ENCODE measurements at regions not wholly inside any gene's neighbourhood (a gene's known extent, or its start where the extent isn't known, plus 50 kb on each side); places are given as distances from the start of the nearest gene placed in this dataset.

DNA sequence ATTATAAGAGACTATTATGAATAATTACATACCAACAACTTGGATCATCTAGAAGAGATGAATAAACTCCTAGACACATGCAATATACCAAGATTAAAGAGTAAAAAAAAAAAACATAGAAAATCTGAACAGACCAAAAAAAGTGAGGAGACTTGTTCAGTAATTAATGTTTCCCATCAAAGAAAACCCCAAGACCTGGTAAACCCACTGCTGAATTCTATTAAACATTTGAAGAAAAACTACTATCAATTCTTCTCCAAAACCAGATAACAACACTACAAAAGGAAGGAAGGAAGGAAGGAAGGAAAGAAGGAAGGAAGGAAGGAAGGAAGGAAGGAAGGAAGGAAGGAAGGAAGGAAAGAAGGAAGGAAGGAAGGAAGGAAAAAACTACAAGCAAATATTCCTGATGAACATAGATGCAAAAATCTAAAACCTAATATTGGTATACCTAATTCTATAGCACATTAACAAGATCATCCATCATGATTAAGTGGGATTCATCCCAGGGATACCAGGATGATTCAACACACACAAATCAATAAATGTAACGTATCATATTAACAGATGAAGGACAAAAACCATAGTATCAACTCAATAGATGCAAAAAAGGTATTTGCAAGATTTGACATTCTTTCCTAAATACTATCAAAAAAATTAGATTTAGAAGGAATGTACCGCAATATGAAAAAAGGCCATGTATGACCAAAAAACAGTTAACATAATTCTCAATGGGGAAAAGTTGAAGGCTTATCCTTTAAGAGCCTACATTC, 445.5 kb downstream of the KCNH5 start:
- no peak for DNase-seq

DNA sequence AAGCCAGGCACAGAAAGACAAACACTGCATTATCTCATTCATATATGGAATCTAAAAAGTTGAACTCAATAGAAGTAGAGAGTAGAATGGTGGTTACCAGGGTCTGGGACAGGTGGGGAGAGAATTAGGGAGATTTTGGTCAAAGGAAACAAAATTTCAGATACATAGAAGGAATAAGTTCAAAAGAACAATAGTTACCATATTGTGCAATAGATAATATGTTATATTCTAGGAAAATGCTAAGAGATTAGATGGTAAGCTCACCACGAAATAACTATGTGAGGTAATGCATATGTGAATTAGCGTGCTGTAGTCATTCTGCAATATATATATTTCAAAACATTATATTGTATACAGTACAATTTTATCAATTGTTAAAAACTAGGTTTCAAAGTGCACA, 442.5 kb downstream of the KCNH5 start:
- no peak for DNase-seq

DNA sequence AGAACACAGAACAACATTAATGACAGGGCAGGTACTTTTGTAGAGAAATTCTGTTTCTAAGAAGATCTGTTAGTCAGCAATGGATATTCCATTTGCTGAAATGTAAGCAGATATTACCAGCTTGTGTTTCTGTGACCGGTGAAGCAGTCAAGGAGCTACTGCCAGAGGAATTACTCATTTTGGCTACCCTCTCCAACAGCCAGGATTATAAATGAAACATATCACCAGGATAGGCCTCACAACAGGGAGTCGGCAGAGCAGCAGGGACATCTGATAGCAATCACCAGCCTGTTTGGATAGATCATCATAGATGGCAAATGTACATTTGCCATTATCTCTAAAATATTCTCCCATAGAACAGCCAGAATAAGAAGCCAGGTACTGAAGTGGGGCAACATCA, 440.7 kb downstream of the KCNH5 start:
- DNase-seq = no peak

DNA sequence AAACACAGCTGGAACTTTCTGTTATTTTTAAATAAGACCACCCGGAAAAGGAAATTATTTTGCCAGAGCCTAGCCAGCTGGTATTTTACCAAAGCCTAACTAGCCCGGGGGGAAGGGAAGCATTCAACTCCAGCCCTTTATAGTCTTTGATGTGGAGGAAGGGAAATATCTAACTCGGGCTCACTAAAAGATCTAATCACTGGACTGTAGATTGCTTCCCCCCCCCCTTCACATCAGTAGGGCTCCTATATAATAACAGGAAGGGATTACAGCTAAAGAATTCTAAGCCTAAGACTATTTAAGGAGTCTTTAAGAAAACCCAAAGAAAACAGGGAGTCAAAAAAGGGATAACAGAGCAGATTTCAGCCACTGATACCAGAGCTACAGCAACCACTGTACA, 431.1 kb downstream of the KCNH5 start:
- no peak for DNase-seq

DNA sequence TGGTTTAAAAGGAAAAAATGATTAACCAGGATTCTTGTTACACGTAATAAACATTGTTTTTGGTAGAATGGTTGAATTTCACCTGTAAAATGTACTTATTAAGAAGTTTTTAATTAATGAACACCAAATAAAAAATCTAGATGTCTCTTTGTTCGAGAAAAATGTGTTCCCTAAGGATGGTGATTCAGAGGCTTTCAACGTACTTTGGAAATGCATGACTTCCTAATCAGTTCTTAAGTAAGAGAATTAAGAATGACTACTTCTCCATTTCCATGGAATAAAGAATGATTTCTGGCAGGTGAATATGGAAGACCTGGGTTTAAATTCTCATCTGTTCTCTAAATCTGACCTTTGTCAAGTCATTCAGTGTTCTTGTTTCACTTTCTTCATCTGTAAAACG, 428.6 kb downstream of the KCNH5 start:
- no peak for DNase-seq

DNA sequence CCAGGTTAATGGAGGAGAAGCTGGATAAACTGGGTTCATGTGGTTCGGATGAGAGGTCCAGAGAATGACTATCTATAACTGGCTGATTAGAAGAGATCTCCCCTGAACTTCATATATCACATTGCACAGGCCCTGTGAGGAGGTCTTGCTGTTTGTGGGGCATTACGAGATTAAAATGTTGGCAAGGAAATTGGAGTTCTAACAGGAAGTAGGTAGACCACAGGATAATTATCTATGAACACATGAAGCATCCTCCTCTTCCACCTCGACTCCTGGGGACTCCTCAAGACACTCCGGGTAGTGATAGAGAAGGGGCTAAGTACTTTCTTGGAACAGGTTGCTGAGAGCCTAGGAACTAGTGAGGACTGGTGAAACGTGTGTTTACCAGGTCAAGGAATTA, 418.8 kb downstream of the KCNH5 start:
- DNase-seq = no peak

GRCh38 chr14:62629176-62629725, 416.0 kb downstream of the KCNH5 start:
- no peak for DNase-seq

GRCh38 chr14:62631176-62631575, 414.1 kb downstream of the KCNH5 start:
- no peak for DNase-seq

GRCh38 chr14:62632771-62633170, 412.5 kb downstream of the KCNH5 start:
- no peak for DNase-seq

- DNase-seq = no peak
Observed at GRCh38 chr14:62645649-62646048, 399.6 kb downstream of the KCNH5 start.
